Panc1 (cell line): ENCODE measurements at regions not wholly inside any gene's neighbourhood (a gene's known extent, or its start where the extent isn't known, plus 50 kb on each side); places are given as distances from the start of the nearest gene placed in this dataset.

Source experiments
- ATAC-seq: fragments of 200-7000 bp; cut with Tn5 transposase; 2 replicates; pipeline ENCODE4 v1.9.1; 2020; ENCODE audit warnings: mild to moderate bottlenecking, moderate library complexity
- BruUV-seq: library from RNA; stranded (reverse); fragments of 400-500 nt; replicated peaks from 2 replicates; lab custom pipeline; 2021; lab: Mats Ljungman, UMichigan
- CTCF ChIA-PET: fragments of 300-600 bp; sonication (Branson Sonifier 250); formaldehyde crosslinking; loops from one replicate; lab custom pipeline; 2022; ENCODE audit warnings: antibody characterized with exemption; lab: Charles Lee
- POLR2A ChIA-PET: fragments of 300-600 bp; sonication (Branson Sonifier 250); formaldehyde crosslinking; loops from one replicate; lab custom pipeline; 2022; ENCODE audit warnings: antibody characterized with exemption; lab: Charles Lee
- DNase-seq: peaks from one replicate; pipeline ENCODE4 v3.0.0-alpha.2; 2010; ENCODE audit warnings: low read depth, low spot score
- H3K27ac ChIP-seq: 2 replicates; pipeline ENCODE4 v1.5.1; 2011; ENCODE audit warnings: mild to moderate bottlenecking, low read length, inconsistent platforms
- H3K27me3 ChIP-seq: fragments of 200-500 bp; sonication (Bioruptor generic); 2 replicates; pipeline ENCODE4 v1.6.0; 2014; ENCODE audit warnings: low read length, inconsistent platforms; ENCODE audit not compliant: control insufficient read depth, insufficient read depth
- H3K36me3 ChIP-seq: fragments of 200-500 bp; sonication (Bioruptor generic); 2 replicates; pipeline ENCODE4 v1.5.1; 2014; ENCODE audit warnings: inconsistent platforms, mild to moderate bottlenecking, low read length, moderate library complexity; ENCODE audit not compliant: control insufficient read depth, insufficient read depth
- H3K4me1 ChIP-seq: 2 replicates; pipeline ENCODE4 v1.5.1; 2011; ENCODE audit warnings: inconsistent platforms, mild to moderate bottlenecking, low read length, moderate library complexity; ENCODE audit not compliant: control insufficient read depth, insufficient read depth
- H3K4me3 ChIP-seq, 2 experiments: 2 replicates each; pipeline ENCODE4 v1.5.1; 2011 to 2012; ENCODE audit warnings: low read depth in 2 of 2, low read length in 2 of 2, mild to moderate bottlenecking in 2 of 2, inconsistent platforms in 1 of 2, moderate library complexity in 1 of 2
- H3K9me3 ChIP-seq: fragments of 200-500 bp; sonication (Bioruptor generic); 2 replicates; pipeline ENCODE4 v1.5.1; 2014; ENCODE audit warnings: low read depth, mild to moderate bottlenecking, inconsistent platforms, low read length, moderate library complexity; ENCODE audit not compliant: control insufficient read depth, insufficient read depth
- POLR2AphosphoS5 ChIP-seq: IDR thresholded peaks from 2 replicates; pipeline ENCODE4 v1.6.1; 2012; ENCODE audit warnings: mild to moderate bottlenecking, low read depth, low read length, moderate library complexity
- SIN3A ChIP-seq: IDR thresholded peaks from 2 replicates; pipeline ENCODE4 v1.6.1; 2012; ENCODE audit warnings: low read depth, mild to moderate bottlenecking, low read length, moderate library complexity, borderline replicate concordance; ENCODE audit not compliant: insufficient read depth
- TCF7L2 ChIP-seq: IDR thresholded peaks from 2 replicates; pipeline ENCODE4 v1.6.1; 2011; ENCODE audit warnings: mild to moderate bottlenecking, low read depth, low read length, inconsistent platforms
- in situ Hi-C: cut with HindIII; loops from 2 replicates; pipeline ENCODE4 v1.10.0; 2016; ENCODE audit warnings: low sequenced_read_pairs, low pct_unique_long_range_greater_than_20kb
- intact Hi-C: fragments of 100-400 bp; cut with micrococcal nuclease; formaldehyde crosslinking; loops from one replicate; pipeline ENCODE4 v1.10.0; 2022; ENCODE audit not compliant: unreplicated experiment
- TF ChIP-seq, protein P1 (sequence below): fragments of 450-650 bp; IDR thresholded peaks from 2 replicates; pipeline ENCODE4 v1.5.1; 2017; ENCODE audit warnings: mild to moderate bottlenecking
- TF ChIP-seq, protein P2 (sequence below), 2 experiments: IDR thresholded peaks; 2 replicates each; pipeline ENCODE4 v1.6.1; 2011 to 2012; ENCODE audit warnings: low read depth in 2 of 2, control low read depth in 1 of 2, low read length in 1 of 2, mild to moderate bottlenecking in 1 of 2, moderate library complexity in 1 of 2; ENCODE audit not compliant: insufficient read depth in 1 of 2

DNA sequence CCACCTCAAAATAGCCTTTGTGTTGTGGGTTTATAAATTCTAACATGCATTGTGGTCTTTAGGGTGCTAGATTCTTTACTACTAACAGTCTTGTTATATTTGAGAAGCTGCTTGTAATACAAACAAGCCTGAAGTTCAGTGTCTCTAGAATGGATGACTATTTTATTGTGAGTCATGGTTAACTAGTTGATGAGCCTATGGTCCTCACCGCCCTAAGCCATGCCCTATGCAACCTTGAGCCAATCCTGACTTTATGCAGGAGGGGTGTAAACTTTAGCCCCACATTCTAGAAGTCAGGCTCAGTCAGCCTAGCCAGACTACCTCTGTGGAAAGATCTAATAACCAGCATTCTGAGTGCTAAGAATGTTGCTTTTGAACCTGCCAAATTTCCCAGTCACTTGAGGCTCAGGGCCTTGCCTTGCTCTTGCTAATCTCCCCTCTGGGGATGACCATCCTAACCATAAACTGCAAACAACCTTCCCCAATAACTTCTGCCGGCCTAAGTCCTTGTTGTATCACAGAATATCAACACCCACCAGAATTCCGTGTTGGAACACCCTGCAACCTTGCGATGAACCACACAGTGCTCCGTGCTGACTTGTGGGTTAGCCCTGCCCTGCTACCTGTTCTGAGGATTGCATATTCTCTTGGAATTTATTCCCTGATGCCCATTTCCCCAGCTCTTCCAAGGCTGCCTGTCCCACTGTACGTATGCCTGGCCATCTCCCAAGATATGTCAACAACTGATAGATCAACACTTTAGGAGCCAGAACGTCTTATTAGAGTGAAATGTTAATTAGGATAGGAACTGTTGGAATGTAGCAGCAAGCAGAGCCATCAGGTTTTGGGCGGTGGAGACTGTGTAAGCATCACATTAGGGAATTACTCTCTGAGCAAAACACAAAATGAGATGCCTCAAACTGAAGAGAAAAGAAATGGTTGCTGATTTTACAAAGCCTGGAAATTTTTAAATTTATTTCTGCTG, 71.7 kb upstream of the CEP85L start:
- H3K4me1 ChIP-seq = no peaks in the 10 kb centered on the region
- H3K4me3 ChIP-seq = no peak overlapping the region
- no peak overlapping the region for H3K27ac ChIP-seq
- in situ Hi-C loops = no loop called here
- no peak for ATAC-seq
- TF ChIP-seq TCF7L2 = no peak
- TF ChIP-seq, protein P1, sequence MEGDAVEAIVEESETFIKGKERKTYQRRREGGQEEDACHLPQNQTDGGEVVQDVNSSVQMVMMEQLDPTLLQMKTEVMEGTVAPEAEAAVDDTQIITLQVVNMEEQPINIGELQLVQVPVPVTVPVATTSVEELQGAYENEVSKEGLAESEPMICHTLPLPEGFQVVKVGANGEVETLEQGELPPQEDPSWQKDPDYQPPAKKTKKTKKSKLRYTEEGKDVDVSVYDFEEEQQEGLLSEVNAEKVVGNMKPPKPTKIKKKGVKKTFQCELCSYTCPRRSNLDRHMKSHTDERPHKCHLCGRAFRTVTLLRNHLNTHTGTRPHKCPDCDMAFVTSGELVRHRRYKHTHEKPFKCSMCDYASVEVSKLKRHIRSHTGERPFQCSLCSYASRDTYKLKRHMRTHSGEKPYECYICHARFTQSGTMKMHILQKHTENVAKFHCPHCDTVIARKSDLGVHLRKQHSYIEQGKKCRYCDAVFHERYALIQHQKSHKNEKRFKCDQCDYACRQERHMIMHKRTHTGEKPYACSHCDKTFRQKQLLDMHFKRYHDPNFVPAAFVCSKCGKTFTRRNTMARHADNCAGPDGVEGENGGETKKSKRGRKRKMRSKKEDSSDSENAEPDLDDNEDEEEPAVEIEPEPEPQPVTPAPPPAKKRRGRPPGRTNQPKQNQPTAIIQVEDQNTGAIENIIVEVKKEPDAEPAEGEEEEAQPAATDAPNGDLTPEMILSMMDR = no peak
- TF ChIP-seq SIN3A = no peak
- no peak for TF ChIP-seq POLR2AphosphoS5
- TF ChIP-seq, protein P2, sequence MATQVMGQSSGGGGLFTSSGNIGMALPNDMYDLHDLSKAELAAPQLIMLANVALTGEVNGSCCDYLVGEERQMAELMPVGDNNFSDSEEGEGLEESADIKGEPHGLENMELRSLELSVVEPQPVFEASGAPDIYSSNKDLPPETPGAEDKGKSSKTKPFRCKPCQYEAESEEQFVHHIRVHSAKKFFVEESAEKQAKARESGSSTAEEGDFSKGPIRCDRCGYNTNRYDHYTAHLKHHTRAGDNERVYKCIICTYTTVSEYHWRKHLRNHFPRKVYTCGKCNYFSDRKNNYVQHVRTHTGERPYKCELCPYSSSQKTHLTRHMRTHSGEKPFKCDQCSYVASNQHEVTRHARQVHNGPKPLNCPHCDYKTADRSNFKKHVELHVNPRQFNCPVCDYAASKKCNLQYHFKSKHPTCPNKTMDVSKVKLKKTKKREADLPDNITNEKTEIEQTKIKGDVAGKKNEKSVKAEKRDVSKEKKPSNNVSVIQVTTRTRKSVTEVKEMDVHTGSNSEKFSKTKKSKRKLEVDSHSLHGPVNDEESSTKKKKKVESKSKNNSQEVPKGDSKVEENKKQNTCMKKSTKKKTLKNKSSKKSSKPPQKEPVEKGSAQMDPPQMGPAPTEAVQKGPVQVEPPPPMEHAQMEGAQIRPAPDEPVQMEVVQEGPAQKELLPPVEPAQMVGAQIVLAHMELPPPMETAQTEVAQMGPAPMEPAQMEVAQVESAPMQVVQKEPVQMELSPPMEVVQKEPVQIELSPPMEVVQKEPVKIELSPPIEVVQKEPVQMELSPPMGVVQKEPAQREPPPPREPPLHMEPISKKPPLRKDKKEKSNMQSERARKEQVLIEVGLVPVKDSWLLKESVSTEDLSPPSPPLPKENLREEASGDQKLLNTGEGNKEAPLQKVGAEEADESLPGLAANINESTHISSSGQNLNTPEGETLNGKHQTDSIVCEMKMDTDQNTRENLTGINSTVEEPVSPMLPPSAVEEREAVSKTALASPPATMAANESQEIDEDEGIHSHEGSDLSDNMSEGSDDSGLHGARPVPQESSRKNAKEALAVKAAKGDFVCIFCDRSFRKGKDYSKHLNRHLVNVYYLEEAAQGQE (IDR thresholded peaks at IDR 0.05; ENCODE audit: insufficient read depth in 1 of 2, low read depth in 2 of 2, low read length in 1 of 2) = no peak
- no peak for DNase-seq
- H3K9me3 ChIP-seq = no peaks in the 10 kb centered on the region
- ChIA-PET CTCF (interaction anchor here (0.6 kb wide), 1 partner anchor 427 kb away, joined by 8 read pairs; no protein-coding TSS in a partner anchor), POLR2A (no interaction called here)
- intact Hi-C loops = no loop called here
- no peaks in the 10 kb centered on the region for H3K27me3 ChIP-seq
- H3K36me3 ChIP-seq = no peaks in the 10 kb centered on the region
- BruUV-seq = no TSS peak

DNA sequence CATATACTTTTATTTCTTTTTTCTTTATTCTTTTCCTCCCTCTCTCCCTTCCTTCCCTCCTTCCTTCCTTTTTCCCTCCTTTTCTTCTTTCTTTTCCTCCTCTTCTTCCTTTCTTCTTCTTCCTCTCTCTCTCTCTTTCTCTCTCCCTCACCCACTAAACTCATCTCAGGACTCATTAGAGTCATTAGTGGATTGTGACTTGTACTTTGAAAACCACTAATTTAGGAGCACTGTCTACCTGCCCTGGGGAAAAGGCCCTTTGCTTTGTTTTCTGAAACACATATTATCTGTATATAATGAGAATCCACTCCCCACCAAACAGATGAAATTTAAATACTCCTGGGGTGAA, 68.7 kb upstream of the CEP85L start:
- DNase-seq (no peak), ATAC-seq (no peak)
- CTCF ChIA-PET = no interaction called here
- H3K27ac ChIP-seq = no peak overlapping the region
- H3K36me3 ChIP-seq = no peaks in the 10 kb centered on the region
- H3K9me3 ChIP-seq = no peaks in the 10 kb centered on the region
- no peaks in the 10 kb centered on the region for H3K27me3 ChIP-seq
- H3K4me3 ChIP-seq = no peak overlapping the region
- TF ChIP-seq SIN3A = no peak
- TF ChIP-seq POLR2AphosphoS5 = no peak
- TF ChIP-seq, protein P1 = no peak
- TF ChIP-seq, protein P2 (IDR thresholded peaks at IDR 0.05; ENCODE audit: insufficient read depth in 1 of 2, low read depth in 2 of 2, low read length in 1 of 2) = no peak
- no peak for TF ChIP-seq TCF7L2
- POLR2A ChIA-PET = no interaction called here
- in situ Hi-C loops (no loop called here), intact Hi-C loops (no loop called here)
- BruUV-seq = no TSS peak
- H3K4me1 ChIP-seq = no peaks in the 10 kb centered on the region
